K562 (cell line): ENCODE measurements at regions not wholly inside any gene's neighbourhood (a gene's known extent, or its start where the extent isn't known, plus 50 kb on each side); places are given as distances from the start of the nearest gene placed in this dataset.

Source experiments
- ATAC-seq: fragments of 200-7000 bp; cut with Tn5 transposase; 3 replicates; pipeline ENCODE4 v1.9.1; 2020; ENCODE audit warnings: moderate library complexity
- BruUV-seq: library from RNA; stranded (reverse); fragments of 400-500 nt; replicated peaks from 2 replicates; lab custom pipeline; 2021; lab: Mats Ljungman, UMichigan
- CTCF ChIA-PET: fragments of 300-600 bp; formaldehyde crosslinking; extraction: SDS; loops from one replicate; lab custom pipeline; 2021; ENCODE audit warnings: low intra/inter-chr PET ratio; lab: Yijun Ruan, JAX
- POLR2A ChIA-PET: fragments of 300-600, 350-650 bp; sonication (Branson Sonifier 250); formaldehyde crosslinking; extraction: SDS; loops from one replicate; lab custom pipeline; 2021; ENCODE audit warnings: antibody characterized with exemption, inconsistent platforms; lab: Yijun Ruan, JAX
- DNase-seq, 4 experiments: peaks; one replicate each; pipeline versions ENCODE4 v3.0.0 to v3.0.0-alpha.2; 2011 to 2018; ENCODE audit warnings: low spot score in 3 of 4, mixed read lengths in 3 of 4; ENCODE audit errors: extremely low read depth in 1 of 4
- FAIRE-seq: peaks from 2 replicates; lab custom pipeline; 2011; peaks lifted over from hg19 to GRCh38; lab: Jason Lieb, UNC
- H2AFZ ChIP-seq: 2 replicates; pipeline ENCODE4 v1.6.0; 2011; ENCODE audit warnings: low read depth, low read length, control low read depth, inconsistent platforms
- H3K27ac ChIP-seq: fragments of 200-600 bp; 3 replicates; pipeline ENCODE4 v1.8.0; 2011; ENCODE audit warnings: low read depth, mild to moderate bottlenecking, control low read depth, inconsistent platforms, low read length, moderate library complexity, mixed read lengths; ENCODE audit errors: extremely low read depth
- H3K27me3 ChIP-seq, 2 experiments: fragments of 300-600 bp in 1 of 2; 2 replicates in 1 of 2; 3 replicates in 1 of 2; pipeline versions ENCODE4 v1.6.0 to v1.8.0; 2011; ENCODE audit warnings: inconsistent platforms in 2 of 2, low read length in 2 of 2, mild to moderate bottlenecking in 1 of 2, mixed read lengths in 1 of 2, moderate library complexity in 1 of 2; ENCODE audit not compliant: control insufficient read depth in 2 of 2, insufficient read depth in 2 of 2
- H3K36me3 ChIP-seq: fragments of 300-600 bp; 3 replicates; pipeline ENCODE4 v1.8.0; 2011; ENCODE audit warnings: mild to moderate bottlenecking, low read length, inconsistent platforms; ENCODE audit not compliant: control insufficient read depth, insufficient read depth
- H3K4me1 ChIP-seq, 2 experiments: fragments of 200-600 bp in 1 of 2; replicated peaks in 1 of 2; 2 replicates in 1 of 2; 3 replicates in 1 of 2; pipeline versions ENCODE4 v1.5.1 to v1.8.0; 2011; ENCODE audit warnings: inconsistent platforms in 2 of 2, low read length in 2 of 2, mild to moderate bottlenecking in 1 of 2, mixed read lengths in 1 of 2, moderate library complexity in 1 of 2; ENCODE audit not compliant: control insufficient read depth in 2 of 2, insufficient read depth in 2 of 2
- H3K4me2 ChIP-seq: 2 replicates; pipeline ENCODE4 v1.6.1; 2011; ENCODE audit warnings: low read length, control low read depth, inconsistent platforms, mixed read lengths; ENCODE audit not compliant: insufficient read depth
- H3K4me3 ChIP-seq: fragments of 200-600 bp; sonication (generic), shearing (Covaris generic); 2 replicates; pipeline ENCODE4 v1.5.1; 2016; ENCODE audit warnings: control low read depth, inconsistent platforms
- H3K79me2 ChIP-seq: fragments of 200-600 bp; 3 replicates; pipeline ENCODE4 v1.8.0; 2011; ENCODE audit warnings: low read length, inconsistent platforms; ENCODE audit not compliant: control insufficient read depth, insufficient read depth
- H3K9ac ChIP-seq, 2 experiments: 2 replicates each; pipeline versions ENCODE4 v1.6.0 to v1.6.1; 2011; ENCODE audit warnings: low read depth in 2 of 2, low read length in 2 of 2, control low read depth in 1 of 2, inconsistent platforms in 1 of 2, mild to moderate bottlenecking in 1 of 2, mixed read lengths in 1 of 2; ENCODE audit not compliant: insufficient read depth in 1 of 2
- H3K9me1 ChIP-seq: one replicate; pipeline ENCODE4 v1.6.0; 2011; ENCODE audit warnings: inconsistent platforms, mild to moderate bottlenecking, low read length, moderate library complexity; ENCODE audit not compliant: control insufficient read depth, insufficient read depth
- H3K9me3 ChIP-seq: replicated peaks from 2 replicates; pipeline ENCODE4 v1.5.1; 2011; ENCODE audit warnings: low read depth, low read length, inconsistent platforms; ENCODE audit not compliant: control insufficient read depth, insufficient read depth
- H4K20me1 ChIP-seq: replicated peaks from 2 replicates; pipeline ENCODE4 v1.6.1; 2011; ENCODE audit warnings: low read length, inconsistent platforms, mixed read lengths; ENCODE audit not compliant: control insufficient read depth, insufficient read depth
- CBX1 ChIP-seq: sonication (generic); IDR thresholded peaks from 2 replicates; pipeline ENCODE4 v1.6.1; 2016; ENCODE audit warnings: antibody characterized with exemption, low read depth, mild to moderate bottlenecking
- EWSR1 ChIP-seq: fragments of 450-650 bp; IDR thresholded peaks from 2 replicates; pipeline ENCODE4 v1.6.1; 2018; ENCODE audit warnings: borderline replicate concordance, mild to moderate bottlenecking, low read depth, moderate library complexity; ENCODE audit not compliant: partially characterized antibody
- HLTF ChIP-seq: fragments of 450-650 bp; IDR thresholded peaks from 2 replicates; pipeline ENCODE4 v1.6.1; 2016
- KAT2B ChIP-seq: IDR thresholded peaks from one replicate; pipeline ENCODE4 v1.6.1; 2012; ENCODE audit warnings: low read depth, mild to moderate bottlenecking, control low read depth, inconsistent platforms, low read length, moderate library complexity
- MCM3 ChIP-seq: fragments of 450-650 bp; IDR thresholded peaks from 2 replicates; pipeline ENCODE4 v1.6.1; 2016
- MTF1 ChIP-seq: fragments of 250-450 bp; sonication (Bioruptor Pico); IDR thresholded peaks from 2 replicates; pipeline ENCODE4 v1.9.0; 2021; ENCODE audit warnings: moderate library complexity, mild to moderate bottlenecking, inconsistent platforms, borderline replicate concordance
- NR4A1 ChIP-seq, 2 experiments: fragments of 250-450 bp in 1 of 2; fragments of 450-650 bp in 1 of 2; sonication (Bioruptor Pico) in 1 of 2; IDR thresholded peaks; 2 replicates each; pipeline versions ENCODE4 v1.4.0 to v1.6.1; 2016 to 2020; ENCODE audit warnings: mild to moderate bottlenecking in 2 of 2, missing compliant biosample characterization in 1 of 2, missing genetic modification characterization in 1 of 2, moderate library complexity in 1 of 2
- NUFIP1 ChIP-seq: fragments of 450-650 bp; IDR thresholded peaks from 2 replicates; pipeline ENCODE4 v1.6.1; 2018; ENCODE audit not compliant: partially characterized antibody
- PHF21A ChIP-seq: fragments of 450-650 bp; IDR thresholded peaks from 2 replicates; pipeline ENCODE4 v1.6.1; 2017; ENCODE audit warnings: low read depth, borderline replicate concordance
- POLR2A ChIP-seq: fragments of 450-650 bp; conservative IDR thresholded peaks from 2 replicates; pipeline ENCODE4 v1.6.1; 2016
- RCOR1 ChIP-seq, 2 experiments: IDR thresholded peaks; 2 replicates each; pipeline ENCODE4 v1.6.1; 2012; ENCODE audit warnings: low read depth in 2 of 2, low read length in 2 of 2, borderline replicate concordance in 1 of 2, improper control_type of control experiment in 1 of 2
- TBL1XR1 ChIP-seq, 2 experiments: IDR thresholded peaks; 2 replicates each; pipeline ENCODE4 v1.6.1; 2012; ENCODE audit warnings: improper control_type of control experiment in 2 of 2, low read length in 2 of 2, mild to moderate bottlenecking in 1 of 2
- TEAD2 ChIP-seq: fragments of 450-650 bp; IDR thresholded peaks from 2 replicates; pipeline ENCODE4 v1.6.1; 2016; ENCODE audit warnings: missing genetic modification characterization, control low read depth, missing compliant biosample characterization
- ZNF280A ChIP-seq: fragments of 450-650 bp; IDR thresholded peaks from 2 replicates; pipeline ENCODE4 v1.6.1; 2018; ENCODE audit warnings: mild to moderate bottlenecking, low read depth; ENCODE audit not compliant: partially characterized antibody
- in situ Hi-C: fragments of 300-500 bp; cut with MboI; formaldehyde crosslinking; loops from 4 replicates; pipeline ENCODE4 v1.15.0; 2018; ENCODE audit warnings: inconsistent platforms, mixed read lengths
- intact Hi-C: fragments of 100-400 bp; cut with micrococcal nuclease; formaldehyde crosslinking; loops from 2 replicates; pipeline ENCODE4 v1.14.2; 2022
- TF ChIP-seq, protein P1 (sequence below): fragments of 450-650 bp; formaldehyde crosslinking; conservative IDR thresholded peaks from 2 replicates; pipeline ENCODE4 v1.4.0; 2022; ENCODE audit warnings: mild to moderate bottlenecking, missing genetic modification characterization
- TF ChIP-seq, protein P2 (sequence below): fragments of 450-650 bp; IDR thresholded peaks from 2 replicates; pipeline ENCODE4 v1.7.1; 2018; ENCODE audit warnings: mild to moderate bottlenecking, low read depth; ENCODE audit not compliant: partially characterized antibody

- Histone ChIP-seq H3K27me3 (no peaks in the 10 kb centered on the region), H3K4me3 (no peak overlapping the region), H2AFZ (no peak overlapping the region), H3K4me2 (no peak overlapping the region), H3K79me2 (no peaks in the 10 kb centered on the region), H3K36me3 (no peaks in the 10 kb centered on the region), H3K9me3 (no peaks in the 10 kb centered on the region), H3K9ac (no peak overlapping the region), H3K4me1 (no peaks in the 10 kb centered on the region; a peak in 2 of 5 replicates), H3K9me1 (no peaks in the 10 kb centered on the region), H3K27ac (no peak overlapping the region), H4K20me1 (no peaks in the 10 kb centered on the region)
- CTCF ChIA-PET: no interaction called here
- BruUV-seq: no TSS peak
- POLR2A ChIA-PET: no interaction called here
- in situ Hi-C loops: no loop called here
- no peak for ATAC-seq
- no peak for DNase-seq
- intact Hi-C loops: no loop called here
- FAIRE-seq: no peak
- TF ChIP-seq RCOR1 (IDR thresholded peaks at IDR 0.05; ENCODE audit: borderline replicate concordance in 1 of 2, low read depth in 2 of 2, low read length in 2 of 2) (no peak), TBL1XR1 (IDR thresholded peaks at IDR 0.05; ENCODE audit: low read length in 2 of 2) (no peak), MCM3 (no peak), HLTF (no peak), CBX1 (no peak), EWSR1 (no peak), TEAD2 (no peak), ZNF280A (no peak), MTF1 (CRISPR knock-in tag) (no peak), NUFIP1 (no peak), KAT2B (no peak), POLR2A (no peak), NR4A1 (CRISPR knock-in tag; IDR thresholded peaks at IDR 0.05) (no peak), NR4A1 (tag; IDR thresholded peaks at IDR 0.05) (no peak), PHF21A (no peak)
- TF ChIP-seq, protein P1, sequence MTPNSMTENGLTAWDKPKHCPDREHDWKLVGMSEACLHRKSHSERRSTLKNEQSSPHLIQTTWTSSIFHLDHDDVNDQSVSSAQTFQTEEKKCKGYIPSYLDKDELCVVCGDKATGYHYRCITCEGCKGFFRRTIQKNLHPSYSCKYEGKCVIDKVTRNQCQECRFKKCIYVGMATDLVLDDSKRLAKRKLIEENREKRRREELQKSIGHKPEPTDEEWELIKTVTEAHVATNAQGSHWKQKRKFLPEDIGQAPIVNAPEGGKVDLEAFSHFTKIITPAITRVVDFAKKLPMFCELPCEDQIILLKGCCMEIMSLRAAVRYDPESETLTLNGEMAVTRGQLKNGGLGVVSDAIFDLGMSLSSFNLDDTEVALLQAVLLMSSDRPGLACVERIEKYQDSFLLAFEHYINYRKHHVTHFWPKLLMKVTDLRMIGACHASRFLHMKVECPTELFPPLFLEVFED (CRISPR knock-in tag): no peak
- TF ChIP-seq, protein P2, sequence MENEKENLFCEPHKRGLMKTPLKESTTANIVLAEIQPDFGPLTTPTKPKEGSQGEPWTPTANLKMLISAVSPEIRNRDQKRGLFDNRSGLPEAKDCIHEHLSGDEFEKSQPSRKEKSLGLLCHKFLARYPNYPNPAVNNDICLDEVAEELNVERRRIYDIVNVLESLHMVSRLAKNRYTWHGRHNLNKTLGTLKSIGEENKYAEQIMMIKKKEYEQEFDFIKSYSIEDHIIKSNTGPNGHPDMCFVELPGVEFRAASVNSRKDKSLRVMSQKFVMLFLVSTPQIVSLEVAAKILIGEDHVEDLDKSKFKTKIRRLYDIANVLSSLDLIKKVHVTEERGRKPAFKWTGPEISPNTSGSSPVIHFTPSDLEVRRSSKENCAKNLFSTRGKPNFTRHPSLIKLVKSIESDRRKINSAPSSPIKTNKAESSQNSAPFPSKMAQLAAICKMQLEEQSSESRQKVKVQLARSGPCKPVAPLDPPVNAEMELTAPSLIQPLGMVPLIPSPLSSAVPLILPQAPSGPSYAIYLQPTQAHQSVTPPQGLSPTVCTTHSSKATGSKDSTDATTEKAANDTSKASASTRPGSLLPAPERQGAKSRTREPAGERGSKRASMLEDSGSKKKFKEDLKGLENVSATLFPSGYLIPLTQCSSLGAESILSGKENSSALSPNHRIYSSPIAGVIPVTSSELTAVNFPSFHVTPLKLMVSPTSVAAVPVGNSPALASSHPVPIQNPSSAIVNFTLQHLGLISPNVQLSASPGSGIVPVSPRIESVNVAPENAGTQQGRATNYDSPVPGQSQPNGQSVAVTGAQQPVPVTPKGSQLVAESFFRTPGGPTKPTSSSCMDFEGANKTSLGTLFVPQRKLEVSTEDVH: no peak
Measured at GRCh38 chr12:89264837-89265236, 87.5 kb downstream of the DUSP6 start.
